GM21737 (cell line): ENCODE measurements at regions not wholly inside any gene's neighbourhood (a gene's known extent, or its start where the extent isn't known, plus 50 kb on each side); places are given as distances from the start of the nearest gene placed in this dataset.

Source experiments
- ATAC-seq: cut with Tn5 transposase; IDR thresholded peaks from one replicate; pipeline ENCODE4 v1.9.1; 2021; ENCODE audit warnings: mild to moderate bottlenecking, moderate library complexity; ENCODE audit not compliant: unreplicated experiment

DNA sequence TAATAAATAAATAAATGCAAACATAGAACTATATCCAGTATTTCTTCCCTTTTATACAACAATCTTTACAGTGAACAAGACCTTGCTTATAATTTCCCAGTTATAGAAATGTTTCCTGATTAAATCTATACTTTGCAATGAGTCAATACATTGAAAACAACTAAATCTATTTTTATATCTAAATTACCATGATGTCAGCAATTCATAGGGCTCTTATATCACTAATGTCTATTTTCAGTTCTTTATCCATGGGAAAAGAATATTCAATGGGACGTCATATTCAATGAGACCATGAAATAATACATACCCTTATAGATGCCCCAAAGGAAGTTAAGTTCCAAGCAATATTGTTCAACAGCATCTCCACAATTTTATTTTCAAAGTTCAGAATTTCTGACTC is 359.9 kb downstream of the CASP12 start:
- ATAC-seq = no peak

DNA sequence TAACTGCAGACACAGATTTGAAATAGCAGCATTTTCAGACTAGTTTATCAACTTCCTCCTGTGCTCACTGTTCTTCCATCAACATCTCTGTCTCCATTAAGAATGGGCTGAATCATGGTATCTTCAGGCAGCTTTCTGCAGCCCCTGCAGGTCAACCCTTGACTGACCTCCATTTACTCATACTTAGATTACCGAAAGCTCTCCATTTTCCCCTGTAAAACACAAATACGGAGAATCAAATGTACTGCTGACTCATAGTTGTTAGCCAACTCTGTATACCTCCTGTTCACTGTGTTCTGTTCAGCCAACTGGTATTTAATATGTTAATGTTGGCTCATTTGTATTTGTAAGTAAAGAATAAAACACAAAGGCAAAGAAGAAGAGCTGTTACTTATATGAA is 364.0 kb downstream of the CASP12 start:
- no peak for ATAC-seq

DNA sequence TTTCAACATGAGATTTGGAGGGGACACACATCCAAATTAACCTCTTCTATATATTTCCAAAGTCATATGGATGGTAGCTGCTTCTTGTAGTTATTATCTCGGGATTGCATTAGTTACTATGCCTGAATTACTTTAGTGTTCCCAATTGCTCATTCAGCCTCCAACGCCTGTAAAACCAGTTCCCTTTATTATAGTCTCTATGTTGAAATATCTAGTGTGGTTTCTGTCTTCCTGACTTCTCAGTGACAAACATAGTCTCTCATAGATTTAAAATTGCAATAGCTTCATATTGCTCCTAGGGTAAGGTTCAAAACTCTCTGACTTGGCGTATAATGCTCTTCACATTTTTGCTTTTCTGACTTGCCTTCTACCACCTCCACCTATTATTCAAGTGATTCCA is 366.4 kb downstream of the CASP12 start:
- no peak for ATAC-seq

DNA sequence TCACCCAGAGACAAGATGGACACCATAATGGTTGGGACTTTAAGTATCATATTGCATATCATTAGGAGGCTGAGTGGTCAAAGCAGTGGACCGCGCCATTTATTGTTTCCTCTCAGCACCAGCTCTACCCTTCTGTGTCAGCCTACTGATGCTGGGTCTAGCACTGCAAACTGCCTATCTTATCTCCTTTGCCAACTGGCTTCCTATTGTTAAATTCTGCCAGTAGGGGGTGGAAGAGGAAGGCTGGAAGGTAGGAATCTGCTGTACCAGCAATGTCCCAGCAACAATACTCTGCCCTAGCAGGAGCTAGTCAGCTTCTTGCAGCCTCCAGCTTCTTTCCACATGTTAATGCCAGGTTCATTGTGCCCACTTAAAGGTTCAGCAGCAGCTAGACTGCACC is 367.1 kb upstream of the PDGFD start:
- no peak for ATAC-seq

DNA sequence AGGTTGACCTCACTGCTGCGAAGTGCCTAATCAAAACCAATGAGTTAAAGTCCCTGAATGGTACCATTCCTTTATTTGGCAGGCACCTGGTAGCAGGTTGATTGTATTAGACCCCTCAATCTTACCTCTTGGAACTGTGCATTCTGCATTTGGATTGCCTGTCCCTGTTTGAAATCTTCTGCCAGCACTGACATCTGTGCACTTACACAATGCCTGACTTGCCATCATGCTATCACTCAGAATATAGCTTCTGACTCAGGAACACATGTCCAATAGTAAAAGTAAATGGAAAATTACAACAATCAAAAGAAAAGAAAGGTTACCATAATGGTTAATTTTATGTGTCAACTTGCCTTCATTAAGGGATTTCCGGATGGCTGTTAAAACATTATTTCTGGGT is 366.0 kb upstream of the PDGFD start:
- no peak for ATAC-seq

DNA sequence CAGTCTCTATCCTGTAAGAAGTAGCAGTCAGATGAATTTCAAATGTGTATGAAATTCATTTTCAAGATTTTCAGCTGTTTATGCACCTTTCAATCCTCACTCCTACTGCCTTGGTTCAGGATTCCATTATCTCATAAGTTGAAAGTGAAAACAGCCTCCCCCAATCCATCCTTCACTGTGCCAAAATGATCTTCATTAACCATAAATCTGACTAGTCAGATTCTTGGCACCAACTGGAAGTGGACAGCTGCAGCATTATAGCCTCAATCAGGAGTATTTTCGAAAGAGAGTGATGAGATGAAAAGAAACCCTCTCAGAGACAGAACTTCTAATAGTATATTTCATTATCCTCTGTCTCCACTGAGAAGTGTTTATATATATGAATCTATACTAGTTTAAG is 365.3 kb upstream of the PDGFD start:
- ATAC-seq = no peak

DNA sequence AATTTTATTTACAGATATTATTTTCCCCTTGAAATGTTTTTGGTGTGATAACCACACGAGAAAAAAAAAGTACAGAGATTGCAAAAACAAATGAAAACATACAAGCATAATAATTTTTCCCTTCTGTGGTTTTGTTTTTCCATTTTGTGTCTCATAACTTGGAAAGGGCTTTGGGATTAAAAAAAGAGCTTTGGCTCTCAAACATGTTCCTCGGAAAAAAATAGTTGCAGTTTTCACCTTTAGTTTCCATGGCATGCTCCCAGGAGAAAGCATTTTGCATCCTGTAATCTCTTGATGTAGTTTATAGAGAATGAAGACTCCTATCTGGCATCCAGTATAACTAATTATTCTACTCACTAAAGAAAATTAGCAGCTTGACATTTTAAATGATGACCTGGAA is 362.1 kb upstream of the PDGFD start:
- ATAC-seq = no peak

DNA sequence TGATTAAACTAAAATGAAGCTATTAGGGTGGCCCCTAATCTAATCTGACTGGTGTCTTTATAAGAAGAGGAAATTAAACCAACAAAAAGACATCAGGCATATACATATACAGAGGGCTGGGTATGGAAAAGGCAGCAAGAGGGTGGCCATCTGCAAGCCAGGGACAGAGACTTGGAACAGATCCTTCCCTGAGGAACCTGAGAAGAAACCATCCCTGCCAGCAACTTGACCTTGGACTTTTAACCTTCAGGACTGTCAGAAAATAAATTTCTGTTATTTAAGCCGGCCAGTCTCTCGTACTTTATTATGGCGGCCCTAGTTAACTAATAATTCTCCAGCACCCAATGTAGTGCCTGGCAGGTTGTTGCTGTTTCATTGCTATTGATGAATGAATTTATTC is 361.5 kb upstream of the PDGFD start:
- no peak for ATAC-seq

DNA sequence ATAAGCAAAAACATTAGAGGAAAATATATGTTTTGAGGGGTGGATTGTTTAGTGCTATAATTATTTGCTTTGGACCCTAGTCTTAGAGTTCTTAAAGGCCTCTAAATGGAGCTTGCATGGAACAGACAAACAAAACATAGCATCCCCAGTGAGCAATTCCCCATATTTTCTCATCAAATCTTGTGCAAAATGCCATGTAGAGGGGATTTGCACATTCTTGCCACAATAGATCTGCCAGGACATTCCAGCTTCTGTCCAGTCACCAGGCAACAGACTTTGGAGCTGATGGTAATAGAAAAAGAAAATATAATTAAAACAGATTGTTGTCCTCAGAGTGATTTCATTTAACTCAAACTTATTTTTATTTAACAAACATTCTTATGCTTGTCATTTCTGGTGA is 360.3 kb upstream of the PDGFD start:
- no peak for ATAC-seq

DNA sequence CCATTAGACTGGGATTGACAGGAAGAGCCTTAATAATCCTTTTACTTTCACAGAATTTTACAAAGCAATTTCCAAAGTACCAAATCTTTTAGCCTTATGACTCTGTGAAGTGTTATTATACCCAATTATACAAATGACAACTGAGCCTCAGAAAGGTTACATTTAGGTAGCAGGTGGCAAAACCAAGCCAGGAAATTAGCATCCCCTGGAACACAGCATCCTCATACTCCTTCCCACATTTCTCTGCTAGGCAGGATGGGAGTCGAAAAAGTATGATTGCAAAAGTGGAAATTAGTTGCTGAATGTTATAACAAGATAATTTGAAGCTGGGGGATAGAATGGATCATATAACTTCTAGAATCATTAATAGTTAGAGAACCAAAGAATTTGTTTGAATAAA is 359.7 kb upstream of the PDGFD start:
- no peak for ATAC-seq

DNA sequence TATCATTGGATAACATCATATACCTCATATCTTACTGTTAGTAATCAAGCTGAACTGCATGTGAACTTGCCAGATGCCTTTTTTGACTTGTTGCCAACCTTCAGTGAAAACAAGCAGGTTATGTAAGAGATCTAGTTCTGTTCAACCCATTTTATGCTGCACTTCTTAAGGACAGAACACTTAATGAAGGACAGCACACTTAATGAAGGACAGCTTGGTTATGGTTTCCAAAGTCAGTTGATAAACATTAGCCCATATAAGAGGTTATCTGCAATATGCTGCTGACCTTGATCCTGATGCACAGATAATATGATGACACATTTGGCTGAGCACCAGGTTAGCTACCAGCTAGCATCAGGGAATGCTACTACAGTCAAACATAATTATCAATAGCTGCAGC is 358.7 kb upstream of the PDGFD start:
- ATAC-seq = no peak

DNA sequence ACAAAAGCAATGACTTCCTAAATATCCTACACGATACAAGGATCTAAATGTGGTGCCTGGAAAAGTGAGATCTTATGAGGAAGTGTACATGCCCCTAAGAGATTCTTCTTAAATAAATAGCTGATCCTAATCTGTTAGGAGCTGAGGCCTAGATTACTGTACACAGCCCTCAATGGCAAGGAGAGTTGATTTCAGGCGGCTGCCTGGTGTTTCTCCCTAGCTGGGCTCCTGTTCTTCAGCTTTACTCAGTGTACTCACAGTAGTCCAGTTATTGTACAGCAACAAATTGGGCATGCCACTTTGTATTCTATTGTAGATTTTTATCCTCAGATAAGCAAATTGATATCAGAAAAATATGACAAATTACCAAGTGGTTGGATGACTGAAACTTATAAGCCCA is 358.2 kb upstream of the PDGFD start:
- no peak for ATAC-seq

DNA sequence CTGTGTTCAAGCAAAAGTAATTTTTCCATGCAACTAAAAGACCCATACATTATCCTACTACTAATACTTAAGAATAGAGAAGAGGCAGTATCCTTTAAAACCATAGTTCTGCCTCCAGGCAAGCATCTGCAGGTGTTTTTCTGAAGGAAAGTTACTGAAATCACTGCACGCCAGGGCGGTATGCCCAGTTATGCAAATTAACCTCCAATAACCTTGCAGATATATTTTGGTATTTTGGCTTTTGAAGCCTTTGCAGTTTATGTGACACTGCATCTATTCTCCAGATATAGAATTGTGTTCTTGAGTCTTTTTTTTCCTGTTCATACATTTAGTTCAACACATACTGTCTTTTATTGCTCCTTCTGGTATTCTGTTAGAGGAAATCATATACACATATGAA is 346.2 kb upstream of the PDGFD start:
- ATAC-seq = no peak

DNA sequence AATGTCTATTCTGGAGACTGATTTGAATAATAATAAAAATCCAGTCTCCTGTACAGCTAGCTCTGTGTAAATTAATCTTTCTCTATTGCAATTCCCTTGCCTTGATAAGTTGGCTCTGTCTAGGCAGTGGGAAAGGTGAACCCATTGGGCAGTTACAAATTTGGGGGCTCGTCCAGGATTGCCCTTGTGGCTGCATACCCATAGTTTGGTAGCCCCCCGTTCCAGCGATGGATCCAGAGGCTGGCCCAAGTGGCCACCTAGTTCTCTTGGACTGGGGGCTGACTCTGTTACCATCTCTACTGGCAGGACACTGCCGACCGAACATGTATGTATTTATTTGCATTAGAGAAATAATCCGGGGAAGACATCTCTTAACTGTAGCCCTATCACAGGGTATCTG is 326.2 kb upstream of the PDGFD start:
- ATAC-seq = no peak

DNA sequence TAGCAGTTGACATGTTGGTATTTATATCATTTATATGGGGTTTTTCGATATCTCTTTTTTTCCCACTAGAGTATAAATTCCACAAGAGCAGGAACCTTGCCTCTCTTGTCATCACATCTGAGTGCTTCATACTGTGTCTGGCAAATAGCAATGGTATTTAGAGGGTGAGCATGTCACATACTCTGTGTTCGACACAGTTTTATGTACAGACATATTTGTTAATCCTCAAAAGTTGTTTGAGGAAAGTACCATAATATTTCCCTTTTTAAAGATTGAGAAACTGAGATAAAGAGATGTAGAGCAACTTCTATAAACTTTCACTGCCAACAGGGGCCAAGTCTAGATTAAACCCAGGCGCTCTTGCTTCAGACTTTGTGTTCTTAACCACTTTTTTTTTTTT is 324.6 kb upstream of the PDGFD start:
- ATAC-seq = no peak

DNA sequence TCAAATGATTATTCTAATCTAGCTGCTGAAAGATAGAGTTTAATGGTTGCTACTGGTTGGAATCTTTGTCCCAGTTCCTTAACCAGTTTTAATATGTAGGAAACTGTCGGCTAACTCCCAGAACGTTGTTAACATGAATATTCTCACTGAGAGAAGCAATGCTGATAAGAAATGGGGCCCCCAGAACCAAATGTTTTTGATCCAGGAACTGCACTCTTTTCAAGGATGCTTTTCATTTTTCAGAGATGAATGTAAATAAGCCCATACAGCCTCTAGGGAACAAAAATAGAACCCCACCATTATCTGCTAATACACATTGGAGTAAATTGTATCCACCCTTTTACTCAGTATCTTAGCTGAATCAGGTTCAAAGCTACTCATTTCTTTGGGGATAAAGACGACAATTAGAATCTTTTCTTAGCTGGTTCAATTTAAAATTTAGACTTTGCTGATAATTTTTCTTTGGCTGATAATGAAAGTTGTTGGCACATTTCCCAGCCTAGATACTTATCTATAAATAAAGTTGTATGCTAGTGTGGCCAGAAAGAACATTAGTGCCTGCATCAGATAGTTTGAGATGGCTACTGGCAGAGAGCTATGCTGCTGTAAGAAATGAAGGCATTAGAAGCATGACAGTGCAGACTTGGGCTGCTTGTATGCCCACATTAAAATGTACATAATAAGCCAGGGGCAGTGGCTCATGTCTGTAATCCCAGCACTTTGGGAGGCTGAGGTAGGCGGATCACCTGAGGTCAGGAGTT is 323.3 kb upstream of the PDGFD start:
- no peak for ATAC-seq

DNA sequence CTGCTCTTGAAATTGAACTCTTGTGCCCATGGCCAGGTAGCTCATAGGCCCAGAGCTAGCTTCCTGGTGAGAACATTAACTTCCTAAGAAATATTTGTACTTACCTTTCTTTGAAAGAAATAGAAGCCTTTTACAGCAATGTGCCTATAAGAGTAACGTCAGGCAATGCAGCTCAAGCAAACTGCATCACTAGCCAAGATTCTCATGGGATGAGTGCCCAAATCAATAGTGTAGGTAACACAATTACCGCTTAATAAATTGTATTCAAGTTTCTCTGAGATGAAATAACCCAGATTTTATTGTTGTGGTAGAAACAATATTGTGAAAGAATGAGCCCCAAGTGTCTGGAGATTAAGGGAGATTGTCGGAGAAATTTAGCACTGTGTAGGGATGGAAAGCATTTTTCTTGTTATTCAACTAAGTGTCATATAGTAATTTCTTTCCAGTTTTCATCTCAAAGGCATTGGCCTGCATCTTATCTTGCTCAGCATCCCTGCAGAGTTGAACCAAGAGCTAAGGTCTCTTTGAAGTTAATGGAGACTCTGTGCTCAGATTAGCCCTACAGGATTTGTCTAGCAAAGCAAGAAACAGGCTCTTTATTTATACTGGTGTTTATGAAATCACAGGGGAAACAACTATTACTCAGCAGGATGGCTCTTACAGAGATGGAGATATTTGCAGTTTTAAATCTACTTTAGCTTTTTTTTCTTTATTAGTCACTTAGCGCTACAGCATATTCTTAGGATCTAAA is 321.0 kb upstream of the PDGFD start:
- ATAC-seq = no peak

DNA sequence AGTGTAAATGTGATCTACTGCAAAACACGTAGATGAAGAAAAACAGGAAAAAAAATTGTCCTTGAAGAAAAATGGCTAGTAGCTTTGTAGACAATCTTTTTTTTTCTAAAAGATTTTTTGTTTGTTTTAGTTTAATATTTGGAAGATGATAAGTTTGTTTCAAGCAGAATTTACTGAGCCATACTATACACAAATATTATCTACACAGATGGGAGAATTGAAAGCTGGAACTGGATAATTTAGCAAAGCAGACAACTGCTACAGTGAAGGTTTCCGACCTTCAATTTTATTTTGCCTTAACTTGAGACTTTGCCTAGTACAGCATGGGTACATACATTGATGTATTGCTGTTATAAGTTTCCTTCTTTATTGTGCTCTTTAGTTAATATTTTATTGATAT is 313.0 kb upstream of the PDGFD start:
- ATAC-seq = no peak

DNA sequence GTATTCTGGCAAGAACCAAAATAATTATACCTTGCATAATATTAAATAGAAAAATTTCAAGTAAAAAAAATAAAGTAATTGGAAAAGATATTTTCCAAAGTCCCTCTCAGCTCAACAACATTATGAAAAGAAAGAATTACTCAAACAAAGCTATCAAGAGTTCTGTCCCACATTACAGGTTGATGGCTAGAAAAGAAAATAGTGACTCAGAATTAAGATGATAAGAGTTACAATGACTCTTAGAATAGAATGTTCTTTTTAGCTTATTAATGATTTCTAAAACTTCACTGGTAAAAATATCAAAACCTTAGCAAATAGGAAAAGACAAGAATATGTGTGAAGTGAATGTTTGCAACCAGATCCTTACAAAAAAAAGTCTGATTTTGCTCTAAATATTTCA is 312.5 kb upstream of the PDGFD start:
- ATAC-seq = no peak

DNA sequence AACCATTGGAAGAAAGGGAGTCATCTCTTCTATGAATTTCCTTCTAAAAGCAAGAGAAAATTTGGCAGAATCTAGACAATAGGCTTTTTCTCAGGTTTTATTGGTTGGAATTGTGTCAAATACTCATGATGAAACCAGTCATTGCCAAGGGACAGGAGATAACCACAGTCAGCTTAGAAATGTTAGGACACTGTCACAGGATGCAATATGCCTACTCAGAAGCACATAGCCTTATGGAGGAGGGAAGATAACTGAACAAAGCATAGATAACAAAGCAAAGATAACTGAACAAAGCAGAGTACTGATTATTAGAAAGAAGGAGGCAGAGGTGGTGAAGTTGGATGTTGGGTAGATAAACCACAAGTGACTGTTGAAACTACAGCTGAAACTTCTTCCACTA is 303.5 kb upstream of the PDGFD start:
- no peak for ATAC-seq

DNA sequence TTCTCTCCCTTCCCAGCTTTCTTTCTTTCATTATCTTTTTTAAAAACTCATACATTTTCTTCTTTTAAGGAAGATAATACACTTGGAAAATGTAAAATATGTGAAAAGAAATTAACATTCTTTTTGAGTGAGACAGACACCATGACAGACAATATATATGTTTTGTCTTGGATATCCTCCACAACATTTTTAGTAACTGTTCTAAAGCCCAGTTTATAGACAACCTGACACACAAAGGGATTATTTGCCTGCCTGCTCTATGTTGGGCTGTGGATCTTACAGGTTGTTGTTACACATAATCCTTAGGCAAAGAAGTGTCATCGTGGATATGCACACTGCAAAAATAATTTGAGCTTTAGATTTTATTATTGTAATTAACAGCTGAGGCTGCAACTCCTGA is 301.4 kb upstream of the PDGFD start:
- ATAC-seq = no peak

DNA sequence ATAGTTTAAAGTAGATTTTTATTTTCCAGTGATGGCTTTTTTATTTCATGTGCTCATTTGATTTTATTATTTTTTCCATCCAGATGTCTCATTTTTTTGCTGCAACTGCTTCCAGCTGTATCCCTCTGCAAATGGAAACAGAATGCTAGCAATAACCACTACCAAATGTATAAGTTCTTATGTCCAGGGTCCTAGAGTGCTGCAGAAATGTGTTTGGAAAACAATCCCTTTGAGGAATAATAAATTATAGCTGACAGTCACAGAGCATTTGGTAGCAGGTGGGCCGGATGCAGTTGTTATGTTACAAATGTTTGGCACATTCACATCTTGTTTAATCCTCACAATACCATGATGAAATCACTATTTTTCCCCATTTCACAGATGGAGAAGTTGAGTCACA is 300.7 kb upstream of the PDGFD start:
- no peak for ATAC-seq

DNA sequence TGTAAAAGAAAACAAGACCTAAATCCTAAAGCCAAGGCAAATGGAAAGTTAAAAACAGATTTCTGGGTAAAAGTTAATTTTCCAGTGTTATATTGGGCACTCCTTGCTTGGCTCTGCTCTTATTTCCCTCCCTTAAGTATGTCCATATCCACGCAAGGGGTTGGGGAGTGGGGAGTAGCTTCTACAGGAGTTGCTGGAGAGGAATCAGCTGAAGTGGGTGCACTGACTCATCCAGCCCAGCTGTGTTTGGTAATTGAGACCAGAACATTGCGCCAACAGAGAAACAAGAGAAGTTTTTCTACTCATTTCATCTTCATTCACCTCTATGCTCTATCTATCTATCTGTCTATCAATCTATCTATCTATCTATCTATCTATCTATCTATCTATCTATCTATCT is 298.4 kb upstream of the PDGFD start:
- no peak for ATAC-seq
